Spleen (tissue), 11 donors: ENCODE measurements at regions not wholly inside any gene's neighbourhood (a gene's known extent, or its start where the extent isn't known, plus 50 kb on each side); places are given as distances from the start of the nearest gene placed in this dataset.

Experiments
- DNase-seq: peaks from one replicate; pipeline ENCODE4 v3.0.0-alpha.2; 2020
- H3K27ac ChIP-seq, 8 donors: fragments of 200-600 bp; sonication (generic) in 7 of 8; 1 replicate in 4 of 8; 2 replicates in 4 of 8; pipeline versions ENCODE4 v1.5.0 to v1.8.0; 2016 to 2021; ENCODE audit warnings: inconsistent platforms in 4 of 8, mild to moderate bottlenecking in 4 of 8, moderate library complexity in 1 of 8
- H3K27me3 ChIP-seq, 7 donors: fragments of 200-600 bp; sonication (generic) in 6 of 7; replicated peaks in 1 of 7; 1 replicate in 4 of 7; 2 replicates in 3 of 7; pipeline versions ENCODE4 v1.5.0 to v1.8.0; 2016 to 2021; ENCODE audit warnings: inconsistent platforms in 3 of 7, mild to moderate bottlenecking in 1 of 7
- H3K36me3 ChIP-seq, 6 donors: fragments of 200-600 bp; sonication (generic) in 5 of 6; 1 replicate in 4 of 6; 2 replicates in 2 of 6; pipeline versions ENCODE4 v1.5.0 to v1.8.0; 2016 to 2021; ENCODE audit warnings: inconsistent platforms in 2 of 6
- H3K4me1 ChIP-seq, 6 donors: fragments of 200-600 bp; sonication (generic) in 5 of 6; 1 replicate in 3 of 6; 2 replicates in 3 of 6; pipeline versions ENCODE4 v1.5.0 to v1.8.0; 2016 to 2021; ENCODE audit warnings: inconsistent platforms in 3 of 6
- H3K4me3 ChIP-seq, 8 donors: fragments of 200-600 bp; sonication (generic) in 7 of 8; 1 replicate in 4 of 8; 2 replicates in 4 of 8; pipeline versions ENCODE4 v1.5.0 to v1.8.0; 2016 to 2021; ENCODE audit warnings: inconsistent platforms in 4 of 8, mild to moderate bottlenecking in 4 of 8, moderate library complexity in 2 of 8
- H3K9me3 ChIP-seq, 8 donors: fragments of 200-600 bp; sonication (generic) in 7 of 8; 1 replicate in 4 of 8; 2 replicates in 4 of 8; pipeline versions ENCODE4 v1.5.0 to v1.8.0; 2016 to 2021; ENCODE audit warnings: inconsistent platforms in 4 of 8
- CTCF ChIP-seq, 11 experiments: fragments of 200-600 bp in 7 of 11; fragments of 450-650 bp in 4 of 11; sonication (generic) in 4 of 11; IDR thresholded peaks in 8 of 11; conservative IDR thresholded peaks in 3 of 11; 1 replicate in 7 of 11; 2 replicates in 4 of 11; pipeline versions ENCODE4 v1.4.0 to v1.8.0; 2016 to 2021; ENCODE audit warnings: antibody characterized with exemption in 11 of 11, inconsistent platforms in 4 of 11, mild to moderate bottlenecking in 1 of 11
- POLR2A ChIP-seq, 3 donors: fragments of 450-650 bp; IDR thresholded peaks; one replicate each; pipeline ENCODE4 v1.5.1; 2017; ENCODE audit warnings: antibody characterized with exemption in 3 of 3, mild to moderate bottlenecking in 1 of 3
- POLR2AphosphoS5 ChIP-seq, 3 donors: sonication (generic); formaldehyde crosslinking; IDR thresholded peaks; one replicate each; pipeline ENCODE4 v1.5.1; 2017; ENCODE audit warnings: antibody characterized with exemption in 3 of 3
- WGBS, 5 donors: extraction: QIAGEN DNeasy Blood & Tissue Kit in 3 of 5; methylation state at CpG; one replicate each; pipeline versions ENCODE4 v1.1.5 to v1.1.7; 2013 to 2018; 5-methylcytosine and 5-hydroxymethylcytosine counted together
- intact Hi-C: fragments of 100-400 bp; cut with DNase I; formaldehyde crosslinking; loops from one replicate; pipeline ENCODE4 v1.15.0; 2023; ENCODE audit warnings: low total_unique reads
- donor health status: healthy with polysubstance abuse.
- donor health status: DM: no; HTN: no; CAD: no; lungs with moderate emphysema.
- donor health status: DM: no; HTN: no; CAD: no.
- donor health status: Bipolar disorder and iron deficiency.
- donor health status: healthy.
- donor health status: DM: no; HTN: no; CAD: no.
- donor health status: DM: yes; HTN: yes; CAD: no.

GRCh38 chr3:7813365-7813764 is 688.3 kb upstream of the LMCD1 start:
- Histone ChIP-seq H3K27me3 (no peaks in the 10 kb centered on the region), H3K4me1 (no peaks in the 10 kb centered on the region), H3K36me3 (no peaks in the 10 kb centered on the region), H3K27ac (no peak overlapping the region), H3K9me3 (peaks cover 0 to 7% (median 4%) of the 10 kb centered on the region in 8 donors), H3K4me3 (no peak overlapping the region)
- WGBS, 5 donors: 48 to 67% (median 53%) methylated on average over 1 of the region's 1 CpG
- TF ChIP-seq POLR2A (IDR thresholded peaks at IDR 0.05) (no peak), CTCF (IDR thresholded peaks at IDR 0.05 in 8 of 11, conservative IDR thresholded peaks at IDR 0.05 in 3 of 11) (no peak), POLR2AphosphoS5 (IDR thresholded peaks at IDR 0.05) (no peak)
- DNase-seq: no peak
- intact Hi-C loops: no loop called here

DNA sequence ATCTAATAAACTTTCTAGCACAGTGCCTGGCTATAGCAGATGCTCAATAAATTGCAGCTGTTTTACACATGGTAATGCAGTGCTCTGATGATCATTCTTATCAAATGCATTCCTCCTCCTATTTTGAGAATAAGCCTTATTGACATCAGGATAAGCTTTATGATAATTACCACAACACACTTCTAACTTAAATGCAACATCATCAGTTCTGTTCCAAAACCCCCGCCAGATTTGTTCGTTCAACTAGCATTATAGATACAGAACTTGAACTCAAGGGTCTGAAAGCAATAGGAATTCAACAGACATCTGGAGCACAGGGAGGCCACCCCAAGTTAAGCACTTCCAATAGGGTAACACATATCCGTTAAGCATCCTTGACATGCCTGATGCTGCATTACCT is 684.4 kb upstream of the LMCD1 start:
- WGBS, 5 donors: 77 to 100% (median 95%) methylated on average over 3 of the region's 3 CpGs
- Histone ChIP-seq H3K27ac (no peak overlapping the region), H3K4me1 (no peaks in the 10 kb centered on the region), H3K4me3 (no peak overlapping the region), H3K9me3 (peaks cover 0 to 18% (median 16%) of the 10 kb centered on the region in 8 donors), H3K27me3 (no peaks in the 10 kb centered on the region), H3K36me3 (no peaks in the 10 kb centered on the region)
- DNase-seq: no peak
- no peak for TF ChIP-seq CTCF (IDR thresholded peaks at IDR 0.05 in 8 of 11, conservative IDR thresholded peaks at IDR 0.05 in 3 of 11)
- TF ChIP-seq POLR2AphosphoS5 (IDR thresholded peaks at IDR 0.05): no peak
- TF ChIP-seq POLR2A (IDR thresholded peaks at IDR 0.05): no peak
- intact Hi-C loops: no loop called here

DNA sequence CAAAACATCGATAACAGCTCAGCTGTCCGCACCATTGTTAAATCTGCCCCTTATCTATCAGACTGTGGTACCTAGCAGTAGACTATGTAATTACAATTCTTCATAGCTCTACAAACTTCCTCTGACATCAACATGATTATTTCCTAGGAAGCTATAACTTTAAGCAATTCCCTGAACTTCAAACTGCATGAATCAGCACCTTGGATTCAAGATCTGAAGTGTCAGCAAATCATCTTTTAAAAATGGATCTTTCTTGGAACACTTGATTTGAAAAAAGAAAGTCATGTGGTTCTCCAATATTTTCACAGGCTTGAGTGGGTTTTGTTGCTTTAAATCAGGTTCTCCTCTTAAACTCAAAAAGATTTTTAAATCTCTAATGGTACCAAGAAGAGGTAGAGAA is 680.7 kb upstream of the LMCD1 start:
- intact Hi-C loops: no loop called here
- Histone ChIP-seq H3K4me3 (no peak overlapping the region), H3K4me1 (no peaks in the 10 kb centered on the region), H3K36me3 (no peaks in the 10 kb centered on the region), H3K27me3 (no peaks in the 10 kb centered on the region), H3K27ac (no peak overlapping the region), H3K9me3 (peaks cover 2 to 54% (median 51%) of the 10 kb centered on the region in 8 donors)
- TF ChIP-seq POLR2AphosphoS5 (IDR thresholded peaks at IDR 0.05) (no peak), CTCF (IDR thresholded peaks at IDR 0.05 in 8 of 11, conservative IDR thresholded peaks at IDR 0.05 in 3 of 11) (no peak), POLR2A (IDR thresholded peaks at IDR 0.05) (no peak)
- 91 to 100% (median 98%) methylated on average over 2 of the region's 2 CpGs for WGBS, 5 donors
- no peak for DNase-seq

DNA sequence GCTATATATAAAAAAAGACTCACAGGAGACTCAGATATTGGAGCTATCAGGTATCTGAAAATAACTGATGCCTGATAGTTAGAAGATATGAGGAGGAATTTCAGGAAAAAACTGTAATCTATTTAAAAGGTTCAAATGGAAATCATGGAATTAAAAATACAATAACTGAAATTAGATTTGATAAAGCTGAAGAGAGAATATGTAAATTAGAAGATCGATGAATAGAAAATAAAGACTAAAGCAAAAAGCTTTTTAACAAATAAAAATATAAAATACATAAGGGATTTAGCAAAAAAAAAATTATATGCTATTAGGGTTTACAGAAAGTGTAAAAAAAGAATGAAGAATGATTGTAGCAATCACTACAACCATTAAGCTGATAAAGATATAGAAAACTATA is 679.8 kb upstream of the LMCD1 start:
- no peaks in the 10 kb centered on the region for H3K4me1 ChIP-seq
- peaks cover 2 to 54% (median 52%) of the 10 kb centered on the region in 8 donors for H3K9me3 ChIP-seq
- intact Hi-C loops: no loop called here
- no peaks in the 10 kb centered on the region for H3K36me3 ChIP-seq
- no peaks in the 10 kb centered on the region for H3K27me3 ChIP-seq
- TF ChIP-seq POLR2A (IDR thresholded peaks at IDR 0.05) (no peak), POLR2AphosphoS5 (IDR thresholded peaks at IDR 0.05) (no peak), CTCF (IDR thresholded peaks at IDR 0.05 in 8 of 11, conservative IDR thresholded peaks at IDR 0.05 in 3 of 11) (no peak)
- no peak for DNase-seq
- no peak overlapping the region for H3K27ac ChIP-seq
- 88 to 91% (median 89%) methylated on average over 1 of the region's 1 CpG for WGBS, 5 donors
- no peak overlapping the region for H3K4me3 ChIP-seq
